GM21367 (cell line): ENCODE measurements at regions not wholly inside any gene's neighbourhood (a gene's known extent, or its start where the extent isn't known, plus 50 kb on each side); places are given as distances from the start of the nearest gene placed in this dataset.
"Not testable (repeated sequence)": the region's sequence is repeated elsewhere in the genome, so short reads cannot be mapped to it uniquely, and the experiment has no call there.

Experiments
- ATAC-seq: cut with Tn5 transposase; IDR thresholded peaks from one replicate; pipeline ENCODE4 v1.9.1; 2021; ENCODE audit not compliant: unreplicated experiment

DNA sequence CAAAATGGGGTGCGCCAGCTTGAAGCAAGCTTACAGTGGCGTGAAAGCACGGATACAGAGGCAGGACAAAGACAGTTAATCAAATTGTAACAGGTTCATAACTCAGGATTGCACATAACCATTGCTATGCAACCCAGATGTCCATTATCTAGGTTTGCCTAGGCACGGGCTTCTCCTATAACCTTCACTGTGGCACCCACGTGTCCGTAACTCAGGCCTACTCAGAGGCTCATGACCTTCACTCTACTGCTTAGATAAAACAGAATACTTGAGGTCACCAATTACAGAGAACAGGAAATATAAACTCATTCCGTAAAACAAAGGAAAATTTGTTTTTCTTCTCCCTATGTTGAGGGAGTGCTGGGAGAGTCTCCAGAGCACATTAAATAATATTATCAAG, 1585.9 kb upstream of the PRMT6 start:
- ATAC-seq, result not testable (repeated sequence)

DNA sequence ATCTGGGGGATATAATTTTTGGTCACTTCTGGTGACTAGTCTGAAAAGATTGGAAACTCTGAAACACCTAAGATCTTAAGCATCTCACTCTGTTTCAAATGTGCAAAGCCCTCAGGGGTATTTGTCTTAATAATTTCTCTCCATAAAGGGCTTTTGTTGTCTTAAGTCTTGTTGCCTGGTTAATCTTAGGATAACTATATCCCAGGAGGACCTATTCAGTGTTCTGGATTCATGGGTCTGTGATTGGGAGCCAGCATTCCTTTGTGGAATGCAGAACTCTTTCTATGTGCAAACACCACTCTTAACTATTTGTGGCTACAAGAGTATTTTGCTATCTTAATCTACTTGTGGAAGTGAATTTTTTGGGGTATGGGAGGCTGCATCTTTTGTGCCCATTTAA, 1573.0 kb upstream of the PRMT6 start:
- no peak for ATAC-seq

DNA sequence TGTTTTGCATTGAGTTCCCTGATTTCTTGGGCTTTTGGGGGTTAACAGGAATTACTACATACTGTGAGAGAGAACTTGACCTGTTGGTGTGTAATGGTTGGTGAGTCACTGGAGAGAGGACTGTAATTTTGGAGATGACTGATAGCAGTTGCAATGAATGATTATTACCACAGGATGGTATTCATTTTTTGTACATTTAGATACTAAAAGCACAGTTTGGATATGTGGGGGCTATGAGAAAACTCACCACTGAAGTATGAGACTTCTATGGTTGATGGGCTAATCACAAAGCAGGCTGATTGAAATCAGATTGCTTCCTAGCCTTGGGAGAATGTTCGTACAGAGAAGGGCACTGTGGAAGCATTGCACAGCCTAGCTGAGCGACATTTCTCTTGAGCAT, 1571.3 kb upstream of the PRMT6 start:
- ATAC-seq, result no peak

DNA sequence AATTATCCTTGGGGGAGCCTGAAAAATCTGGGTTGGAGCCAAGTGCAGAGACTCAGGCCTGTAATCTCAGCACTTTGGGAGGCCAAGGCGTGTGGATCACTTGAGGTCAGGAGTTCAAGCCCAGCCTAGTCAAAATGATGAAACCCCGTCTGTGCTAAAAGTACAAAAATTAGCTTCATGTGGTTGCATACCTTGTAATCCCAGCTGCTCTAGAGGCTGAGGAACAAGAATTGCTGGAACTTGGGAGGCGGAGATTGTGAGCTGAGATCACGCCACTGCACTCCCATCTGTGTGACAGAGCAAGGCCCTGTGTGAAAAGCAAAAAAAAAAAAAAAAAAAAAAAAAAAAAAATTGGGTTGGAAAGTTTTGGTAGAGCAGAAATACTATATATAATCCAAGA, 1563.6 kb upstream of the PRMT6 start:
- no peak for ATAC-seq

DNA sequence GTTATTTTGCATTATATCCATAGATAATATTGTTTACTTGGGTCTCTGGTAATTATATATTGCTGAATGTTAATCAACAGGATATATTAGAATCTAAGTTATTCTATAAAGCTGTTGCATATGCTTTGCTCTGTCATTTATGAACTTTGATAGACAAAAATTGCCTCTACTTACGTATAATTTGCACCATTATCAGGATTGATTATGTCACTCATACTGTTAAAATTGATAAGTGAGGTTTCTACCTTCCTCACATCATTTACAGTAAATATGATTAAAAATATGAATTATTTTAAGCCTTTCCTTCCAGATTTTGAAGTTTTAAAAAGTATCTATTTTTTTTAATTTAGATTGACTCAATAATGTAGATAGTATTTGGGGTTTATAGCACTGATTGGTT, 1540.4 kb upstream of the PRMT6 start:
- no peak for ATAC-seq

DNA sequence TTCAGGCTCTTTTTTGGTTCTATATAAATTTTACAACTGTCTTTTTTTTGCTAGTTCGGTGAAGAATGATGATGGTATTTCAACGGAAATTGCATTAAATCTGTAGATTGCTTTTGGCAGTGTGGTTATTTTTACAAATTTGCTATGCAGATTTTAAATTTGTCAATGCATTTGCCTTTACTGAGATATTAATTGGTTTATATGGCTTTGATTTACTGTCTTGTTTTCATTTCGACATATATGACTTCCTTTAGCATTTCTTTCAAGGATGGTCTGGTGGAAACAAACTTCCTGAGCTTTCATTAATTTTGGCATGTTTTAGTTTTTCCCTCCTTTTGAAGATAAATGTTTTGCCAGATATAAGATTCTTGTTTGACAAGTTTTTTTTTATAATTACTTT, 1522.5 kb upstream of the PRMT6 start:
- ATAC-seq, result no peak

DNA sequence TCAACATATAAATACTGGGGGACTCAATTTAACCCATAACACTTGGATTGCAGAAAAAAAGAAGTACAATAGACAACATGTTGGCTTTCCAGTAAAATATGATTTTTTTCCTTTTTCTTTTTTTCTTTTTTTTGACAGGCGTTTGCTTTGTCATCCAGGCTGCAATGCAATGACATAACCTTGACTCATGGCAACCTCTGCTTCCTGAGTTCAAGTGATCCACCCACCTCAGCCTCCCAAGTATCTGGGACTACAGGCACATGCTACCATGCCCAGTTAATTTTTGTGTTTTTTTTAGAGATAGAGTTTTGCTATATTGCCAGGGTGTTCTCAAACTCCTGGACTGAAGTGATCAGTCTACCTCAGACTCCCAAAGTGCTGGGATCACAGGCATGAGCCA, 1512.0 kb upstream of the PRMT6 start:
- ATAC-seq, result no peak

DNA sequence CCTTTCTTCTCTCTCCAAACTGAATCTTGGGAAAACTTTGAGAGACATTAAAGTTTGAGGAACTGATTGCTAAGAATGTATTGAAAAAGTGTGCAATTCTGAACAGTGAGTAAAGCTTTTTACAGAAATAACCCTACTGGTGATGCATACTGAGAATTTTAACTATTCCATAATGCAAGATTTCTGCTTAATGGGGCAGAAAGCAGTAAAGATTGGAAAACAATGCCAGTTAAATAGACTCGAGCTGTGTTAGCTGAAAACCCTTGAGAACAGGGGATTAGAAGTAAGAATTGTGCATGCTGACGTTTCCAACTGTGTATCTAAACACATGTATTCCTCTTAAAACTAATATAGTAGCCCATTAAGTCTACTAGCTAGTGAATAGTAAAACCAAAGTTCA, 1500.2 kb upstream of the PRMT6 start:
- ATAC-seq, result no peak

DNA sequence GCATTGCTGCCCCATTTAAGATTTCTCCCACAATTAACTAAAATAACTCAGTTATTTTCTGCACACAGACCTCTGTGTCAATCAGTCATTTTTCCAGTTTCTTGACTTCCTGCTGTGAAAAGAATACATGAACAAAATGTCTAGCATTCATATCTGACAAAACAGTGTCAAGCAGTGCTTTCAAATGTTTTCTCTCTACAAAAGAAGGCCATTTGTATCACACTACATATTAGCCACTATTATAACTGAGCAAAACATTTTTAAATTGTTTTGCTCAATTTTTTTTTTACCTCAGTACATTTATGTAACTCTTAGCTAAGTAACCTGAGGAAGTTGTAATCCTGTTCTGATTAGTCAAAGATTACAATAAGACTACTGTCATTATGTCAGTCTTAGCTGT, 1498.5 kb upstream of the PRMT6 start:
- ATAC-seq, result no peak

DNA sequence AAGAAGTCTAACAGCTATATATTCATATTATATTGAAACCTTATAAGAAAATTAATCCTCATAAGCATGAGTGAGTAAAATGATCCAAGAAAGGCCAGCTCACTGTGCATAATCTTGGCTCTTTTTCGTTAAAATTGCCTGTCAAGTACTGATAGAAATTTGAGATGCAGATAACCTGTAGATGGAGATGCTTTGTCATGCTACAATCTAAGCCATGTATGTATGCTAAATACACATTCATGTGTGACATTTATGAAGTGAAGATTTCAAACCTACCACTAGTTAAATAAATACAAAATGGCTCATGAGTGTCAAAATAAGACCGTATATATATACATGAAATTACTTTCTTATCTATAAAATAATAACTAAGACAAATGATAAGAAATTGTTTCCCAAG, 1491.5 kb upstream of the PRMT6 start:
- ATAC-seq, result no peak

DNA sequence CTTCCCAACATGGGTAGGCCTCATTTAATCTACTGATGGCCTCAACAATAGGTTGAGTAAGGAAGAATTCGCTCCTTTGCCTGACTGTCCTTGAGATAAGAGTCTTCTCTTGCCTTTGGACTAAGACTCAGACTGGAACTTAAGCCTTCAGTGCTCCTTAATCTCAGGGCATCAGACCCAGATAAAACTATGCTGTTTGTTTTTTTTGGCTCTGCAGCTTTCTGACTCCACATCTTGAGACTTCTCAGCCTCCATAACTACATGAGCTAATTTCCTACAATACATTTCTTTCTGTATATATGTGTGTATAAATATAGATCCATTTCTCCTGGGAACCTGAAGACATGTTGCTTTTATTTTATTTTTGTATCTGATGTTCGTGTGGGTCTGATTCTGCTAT, 1470.7 kb upstream of the PRMT6 start:
- no peak for ATAC-seq

DNA sequence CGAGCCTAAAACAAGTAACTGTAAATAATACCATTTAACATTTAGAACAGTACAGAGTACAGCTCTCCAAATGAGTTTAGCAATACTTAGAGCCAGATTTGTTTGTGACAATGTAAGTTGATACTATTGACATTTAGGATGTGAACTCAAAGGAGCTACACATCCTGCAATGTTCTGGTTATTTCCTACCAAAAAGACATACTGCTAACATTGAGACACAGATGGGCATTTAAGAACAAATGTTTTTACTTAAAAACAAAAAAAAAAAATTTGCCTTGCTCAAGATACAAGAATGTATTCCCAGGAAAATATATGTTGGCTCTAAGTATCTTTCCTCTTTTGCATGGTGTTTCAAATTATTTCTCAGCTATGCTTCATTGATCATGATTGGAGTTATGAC, 1464.8 kb upstream of the PRMT6 start:
- ATAC-seq, result no peak

DNA sequence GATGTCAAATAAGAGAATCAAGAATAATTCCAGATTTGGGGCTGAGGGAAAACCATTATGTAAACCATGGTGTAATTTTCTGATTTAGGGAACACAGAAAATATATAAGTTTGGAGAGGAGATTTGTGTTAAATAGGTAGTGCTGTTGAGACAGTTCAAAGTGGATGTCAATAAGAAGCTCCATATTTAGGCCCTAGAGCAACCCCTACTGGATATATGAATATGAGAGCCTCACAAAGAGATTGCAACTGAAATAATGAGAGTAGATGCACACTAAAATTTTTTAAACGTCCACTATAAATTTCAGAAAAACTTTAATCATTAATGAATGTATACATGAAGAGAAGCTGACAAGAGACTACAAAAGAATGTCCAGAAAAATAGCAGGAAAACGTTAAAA, 1447.8 kb upstream of the PRMT6 start:
- ATAC-seq, result no peak

DNA sequence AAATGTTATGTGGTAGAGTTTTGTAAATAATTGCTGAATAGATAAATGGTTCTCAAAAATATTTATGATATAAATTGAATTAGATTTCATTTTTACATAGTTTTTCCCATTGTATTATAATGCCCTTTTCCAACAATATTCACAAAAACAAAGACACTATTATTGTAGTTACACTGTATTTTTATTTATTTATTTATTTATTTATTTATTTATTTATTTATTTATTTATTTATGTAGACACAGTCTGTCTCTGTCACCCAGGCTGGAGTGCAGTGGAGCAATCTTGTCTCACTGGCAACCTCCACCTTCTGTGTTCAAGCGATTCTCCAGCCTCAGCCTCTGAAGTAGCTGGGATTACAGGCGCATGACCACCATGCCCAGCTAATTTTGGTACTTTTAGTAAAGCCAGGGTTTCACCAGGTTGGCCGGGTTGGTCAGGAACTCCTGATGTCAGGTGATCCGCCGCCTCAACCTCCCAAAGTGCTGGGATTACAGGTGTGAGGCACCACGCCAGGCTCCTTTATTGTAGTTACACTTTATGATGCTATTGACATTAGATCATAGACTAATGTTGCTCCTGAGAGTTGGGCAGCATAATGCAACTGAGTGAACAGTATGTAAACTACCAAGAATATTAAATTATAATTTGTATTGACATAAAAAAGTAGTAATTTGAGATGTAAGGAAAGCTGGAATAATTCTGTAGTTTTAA, 1430.0 kb upstream of the PRMT6 start:
- ATAC-seq, result no peak

DNA sequence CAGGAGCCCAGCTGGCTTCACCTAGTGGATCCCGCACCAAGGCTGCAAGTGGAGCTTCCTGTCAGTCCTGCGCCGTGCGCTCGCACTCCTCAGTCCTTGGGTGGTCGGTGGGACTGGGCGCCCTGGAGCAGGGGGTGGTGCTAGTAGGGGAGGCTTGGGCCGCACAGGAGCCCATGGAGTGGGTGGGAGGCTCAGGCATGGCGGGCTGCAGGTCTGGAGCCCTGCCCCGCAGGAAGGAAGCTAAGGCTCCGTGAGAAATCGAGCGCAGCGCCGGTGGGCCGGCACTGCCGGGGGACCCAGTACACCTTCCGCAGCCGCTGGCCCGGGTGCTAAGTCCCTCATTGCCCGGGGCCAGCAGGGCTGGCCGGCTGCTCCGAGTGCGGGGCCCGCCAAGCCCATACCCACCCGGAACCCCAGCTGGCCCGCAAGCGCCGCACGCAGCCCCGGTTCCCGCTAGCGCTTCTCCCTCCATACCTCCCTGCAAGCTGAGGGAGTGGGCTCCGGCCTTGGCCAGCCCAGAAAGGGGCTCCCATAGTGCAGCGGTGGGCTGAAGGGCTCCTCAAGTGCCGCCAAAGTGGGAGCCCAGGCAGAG, 1425.2 kb upstream of the PRMT6 start:
- ATAC-seq, result not testable (repeated sequence)

DNA sequence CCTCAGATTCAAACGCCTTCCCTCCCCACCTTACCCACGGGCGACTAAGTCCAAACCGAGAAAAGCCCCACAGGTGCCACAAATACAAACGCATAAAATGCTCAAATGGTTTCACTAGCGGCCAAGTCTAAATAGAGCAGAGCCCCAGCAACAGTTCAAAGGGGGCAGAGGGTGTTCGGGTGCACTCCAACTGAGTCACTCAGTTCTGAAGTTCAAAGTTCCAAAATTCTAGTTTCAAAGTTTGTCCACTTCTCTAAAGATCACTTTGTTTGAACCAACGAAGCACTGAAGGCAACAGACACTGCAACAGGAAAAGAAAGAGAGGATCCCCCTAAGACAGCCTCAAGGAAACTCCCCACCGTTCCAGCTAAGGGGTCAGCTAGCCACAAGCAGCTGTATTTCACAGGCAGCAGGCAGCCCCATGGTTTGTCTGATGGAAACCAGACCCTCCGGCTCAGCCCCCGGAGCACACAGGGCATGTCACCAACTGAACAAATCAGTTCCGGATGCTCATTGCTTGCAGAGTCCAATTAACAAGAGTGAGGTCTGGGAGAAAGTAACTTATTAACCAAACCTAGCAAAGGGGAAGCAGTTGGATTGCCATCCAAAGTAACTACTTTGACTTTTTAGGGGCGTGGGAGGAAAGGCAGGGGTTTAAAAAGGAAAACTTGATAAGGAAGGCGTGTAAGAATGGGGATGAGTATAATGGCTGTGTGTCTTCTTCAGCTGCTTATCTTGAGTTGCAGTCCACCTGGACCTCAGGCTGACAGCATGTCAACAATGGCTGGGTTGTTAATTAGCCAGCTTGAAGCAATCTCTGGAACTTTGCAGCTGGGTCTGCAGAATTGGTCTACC, 1423.9 kb upstream of the PRMT6 start:
- ATAC-seq, result no peak

DNA sequence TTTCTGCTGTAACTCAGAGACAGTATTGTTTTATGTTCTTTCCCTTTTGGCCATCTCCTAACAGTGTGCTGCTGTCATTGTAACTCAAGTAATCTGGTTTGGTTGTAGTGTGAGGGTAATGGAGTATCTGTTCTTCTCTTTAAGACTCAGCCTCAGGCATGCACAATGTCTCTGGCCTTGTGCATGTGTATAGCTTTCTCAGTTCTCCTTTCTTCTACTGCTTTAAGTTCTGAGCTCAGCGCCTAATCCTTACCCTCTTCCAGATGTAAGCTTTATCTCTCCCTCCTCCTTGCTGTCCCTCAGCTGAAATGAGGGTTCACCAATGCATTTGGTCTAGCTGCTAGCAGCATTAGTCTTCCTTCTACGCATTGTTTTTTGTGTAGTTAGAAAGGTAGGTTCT, 1420.4 kb upstream of the PRMT6 start:
- no peak for ATAC-seq

DNA sequence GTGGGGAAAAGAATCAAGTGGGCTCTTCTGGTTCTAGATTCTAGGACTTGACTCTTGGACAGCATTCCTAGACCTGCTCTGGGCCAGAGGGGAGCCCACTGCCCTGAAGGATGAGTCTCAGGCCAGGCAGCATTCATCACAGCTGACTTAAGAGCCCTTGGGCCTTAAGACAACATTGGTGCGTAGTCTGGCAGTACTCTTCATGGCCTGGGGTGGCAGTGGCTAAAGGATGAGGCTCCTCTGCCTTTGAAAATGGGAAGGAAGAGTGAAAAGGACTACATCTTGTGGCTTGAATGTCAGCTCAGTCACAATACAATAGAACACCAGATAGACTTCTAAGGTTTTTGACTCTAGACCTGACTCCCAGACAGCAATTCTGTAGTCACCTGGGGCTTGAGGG, 1415.1 kb upstream of the PRMT6 start:
- no peak for ATAC-seq

DNA sequence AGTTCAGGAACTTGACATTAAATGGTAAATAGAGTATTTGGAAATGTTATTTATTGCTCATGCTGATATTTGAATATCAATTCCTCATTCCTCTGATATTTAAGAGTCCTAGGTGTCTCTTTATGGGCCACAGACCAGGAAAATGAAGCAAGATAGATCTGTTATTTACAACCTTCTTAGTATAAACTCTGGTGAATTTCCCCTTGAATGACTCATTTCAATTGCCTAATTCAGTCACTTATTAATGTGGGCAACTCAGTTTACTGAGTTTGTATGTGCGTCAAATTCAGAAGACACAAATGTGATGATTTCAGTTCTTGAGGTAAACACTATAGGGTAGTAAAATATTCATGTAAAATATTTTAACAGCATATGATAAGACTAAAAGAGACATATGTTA, 1404.4 kb upstream of the PRMT6 start:
- no peak for ATAC-seq

DNA sequence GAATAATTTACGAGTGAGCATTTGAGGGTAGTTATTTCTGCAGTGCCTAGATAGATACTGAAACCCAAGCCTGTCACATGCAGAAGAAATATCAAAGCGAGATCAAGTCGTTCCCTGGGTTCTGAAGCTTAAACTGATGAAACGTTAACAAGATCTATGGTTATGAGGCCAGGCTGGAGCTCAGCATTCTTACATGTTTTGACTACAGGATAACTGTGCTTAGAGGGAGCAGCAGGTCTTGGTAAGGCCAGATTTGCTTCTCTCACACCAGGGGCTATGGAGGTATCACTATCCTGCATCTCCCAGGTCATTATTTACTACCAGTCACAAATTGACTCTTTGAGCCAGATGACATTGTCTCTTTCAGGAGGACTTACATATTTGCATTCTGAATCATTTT, 1401.4 kb upstream of the PRMT6 start:
- ATAC-seq, result no peak

DNA sequence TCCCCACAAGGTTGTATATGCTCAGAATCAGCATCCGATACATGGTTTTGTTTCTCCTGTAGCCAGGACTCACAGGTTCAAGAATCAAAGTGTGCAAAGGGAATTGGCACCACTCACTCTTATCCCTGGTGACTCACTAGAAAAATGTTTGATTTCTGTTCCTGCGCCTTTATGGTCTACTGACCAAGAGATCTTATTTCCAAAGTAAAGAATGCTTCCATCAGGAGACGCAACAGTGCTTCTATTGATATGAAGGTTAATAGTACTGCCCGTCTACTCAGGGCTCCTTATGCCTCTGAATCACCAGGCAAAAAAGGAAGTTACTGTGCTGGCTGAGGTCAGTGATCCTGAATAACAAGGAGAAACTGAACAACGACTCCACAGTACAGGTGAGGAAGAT, 1392.0 kb upstream of the PRMT6 start:
- ATAC-seq, result no peak

DNA sequence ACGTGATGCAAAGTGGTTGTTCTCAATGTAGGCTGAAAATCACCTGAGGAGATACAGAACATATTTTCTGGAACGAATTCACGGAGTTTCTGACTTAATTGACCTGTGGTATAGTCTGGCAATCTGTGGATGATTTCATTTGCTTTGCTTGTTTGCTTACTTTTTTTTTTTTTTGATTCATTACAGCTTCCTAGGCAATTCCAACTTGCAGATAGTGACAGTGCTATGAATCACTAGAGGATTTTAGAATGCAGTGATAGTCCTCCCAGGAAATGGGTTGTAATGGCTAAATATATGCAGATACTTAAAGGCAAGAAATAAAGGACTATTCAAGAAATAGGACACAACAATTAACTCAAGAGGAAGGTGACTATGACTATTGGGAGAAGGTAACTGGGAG, 1378.1 kb upstream of the PRMT6 start:
- no peak for ATAC-seq
